GM18909 (cell line): ENCODE measurements at regions not wholly inside any gene's neighbourhood (a gene's known extent, or its start where the extent isn't known, plus 50 kb on each side); places are given as distances from the start of the nearest gene placed in this dataset.
A peak's percentile ranks its signal among the peaks of the same experiment; 100 is the strongest.

Experiments used
- ATAC-seq: cut with Tn5 transposase; IDR thresholded peaks from one replicate; pipeline ENCODE4 v1.9.1; 2021; ENCODE audit warnings: mild to moderate bottlenecking; ENCODE audit not compliant: unreplicated experiment, poor library complexity

GRCh38 chr3:159894386-159894785 is 94.2 kb upstream of the IL12A start:
- no peak for ATAC-seq

GRCh38 chr3:159895430-159895829 is 93.2 kb upstream of the IL12A start:
- no peak for ATAC-seq

GRCh38 chr3:159896543-159896942 is 92.1 kb upstream of the IL12A start:
- no peak for ATAC-seq

GRCh38 chr3:159897331-159898075 is 91.1 kb upstream of the IL12A start:
- no peak for ATAC-seq

GRCh38 chr3:159898147-159898546 is 90.5 kb upstream of the IL12A start:
- ATAC-seq, result no peak

GRCh38 chr3:159899166-159899565 is 89.5 kb upstream of the IL12A start:
- ATAC-seq, result no peak

- ATAC-seq, result peak; percentile 71
These were observed 85.9 kb upstream of the IL12A start for GRCh38 chr3:159902546-159903314.

GRCh38 chr3:159904455-159904854 is 84.2 kb upstream of the IL12A start:
- ATAC-seq, result peak; percentile 45

GRCh38 chr3:159904911-159905310 is 83.7 kb upstream of the IL12A start:
- no peak for ATAC-seq

- ATAC-seq, result no peak
These were observed 80.8 kb upstream of the IL12A start for GRCh38 chr3:159907828-159908227.

- peak; percentile 84 for ATAC-seq
These were observed 77.5 kb upstream of the IL12A start for GRCh38 chr3:159910991-159911663.

- ATAC-seq, result no peak
These were observed 77.0 kb upstream of the IL12A start for GRCh38 chr3:159911664-159912037.

- ATAC-seq, result peak; percentile 42
These were observed 74.8 kb upstream of the IL12A start for GRCh38 chr3:159913712-159914414.

GRCh38 chr3:159914426-159914825 is 74.2 kb upstream of the IL12A start:
- ATAC-seq, result no peak

- ATAC-seq, result no peak
These were observed 72.6 kb upstream of the IL12A start for GRCh38 chr3:159916052-159916451.

- ATAC-seq, result no peak
These were observed 71.5 kb upstream of the IL12A start for GRCh38 chr3:159917141-159917540.

GRCh38 chr3:159919873-159920272 is 68.8 kb upstream of the IL12A start:
- peak; percentile 80 for ATAC-seq

GRCh38 chr3:159922193-159922840 is 66.3 kb upstream of the IL12A start:
- ATAC-seq, result no peak

- ATAC-seq, result peak; percentile 95
These were observed 65.7 kb upstream of the IL12A start for GRCh38 chr3:159922861-159923312.

GRCh38 chr3:159923336-159923735 is 65.3 kb upstream of the IL12A start:
- ATAC-seq, result no peak
